Trophoblast cell (in vitro differentiated cells and primary cell): ENCODE measurements at regions not wholly inside any gene's neighbourhood (a gene's known extent, or its start where the extent isn't known, plus 50 kb on each side); places are given as distances from the start of the nearest gene placed in this dataset.
A peak's percentile ranks its signal among the peaks of the same experiment; 100 is the strongest.

Experiments
- DNase-seq, 2 donors: peaks; one replicate each; pipeline ENCODE4 v3.0.0-alpha.2; 2016
- H2AFZ ChIP-seq: 2 replicates; pipeline ENCODE4 v1.6.1; 2013; ENCODE audit warnings: low read length, moderate library complexity, mild to moderate bottlenecking; ENCODE audit not compliant: insufficient read depth, poor library complexity
- H2AK5ac ChIP-seq: 2 replicates; pipeline ENCODE4 v1.6.1; 2013; ENCODE audit warnings: mild to moderate bottlenecking, low read length
- H2BK120ac ChIP-seq: 2 replicates; pipeline ENCODE4 v1.6.1; 2013; ENCODE audit warnings: low read length, mild to moderate bottlenecking, moderate library complexity; ENCODE audit not compliant: insufficient read depth, poor library complexity
- H2BK12ac ChIP-seq: 2 replicates; pipeline ENCODE4 v1.6.1; 2013; ENCODE audit warnings: mild to moderate bottlenecking, low read length, moderate library complexity
- H2BK5ac ChIP-seq: 2 replicates; pipeline ENCODE4 v1.6.1; 2013; ENCODE audit warnings: low read length, low read depth, moderate library complexity, mild to moderate bottlenecking; ENCODE audit not compliant: poor library complexity
- H3K14ac ChIP-seq: 2 replicates; pipeline ENCODE4 v1.6.1; 2013; ENCODE audit warnings: mild to moderate bottlenecking, low read length
- H3K18ac ChIP-seq: 2 replicates; pipeline ENCODE4 v1.6.1; 2013; ENCODE audit warnings: mild to moderate bottlenecking, low read length
- H3K23ac ChIP-seq: 2 replicates; pipeline ENCODE4 v1.6.1; 2013; ENCODE audit warnings: low read length
- H3K27ac ChIP-seq: 2 replicates; pipeline ENCODE4 v1.5.1; 2013; ENCODE audit warnings: low read depth, mild to moderate bottlenecking, inconsistent platforms, low read length, moderate library complexity
- H3K27me3 ChIP-seq: 2 replicates; pipeline ENCODE4 v1.6.1; 2013; ENCODE audit warnings: inconsistent platforms, mild to moderate bottlenecking, low read length, moderate library complexity; ENCODE audit not compliant: insufficient read depth
- H3K36me3 ChIP-seq, 2 experiments: 1 replicate in 1 of 2; 2 replicates in 1 of 2; pipeline ENCODE4 v1.6.1; 2013; ENCODE audit warnings: low read length in 2 of 2, mild to moderate bottlenecking in 2 of 2, moderate library complexity in 1 of 2; ENCODE audit not compliant: insufficient read depth in 2 of 2, control insufficient read depth in 1 of 2
- H3K4ac ChIP-seq: 2 replicates; pipeline ENCODE4 v1.6.1; 2013; ENCODE audit warnings: low read depth, mild to moderate bottlenecking, low read length, moderate library complexity
- H3K4me1 ChIP-seq, 2 experiments: 1 replicate in 1 of 2; 2 replicates in 1 of 2; pipeline ENCODE4 v1.6.1; 2013; ENCODE audit warnings: low read length in 2 of 2, mild to moderate bottlenecking in 2 of 2, moderate library complexity in 1 of 2; ENCODE audit not compliant: insufficient read depth in 2 of 2, control insufficient read depth in 1 of 2
- H3K4me2 ChIP-seq: 2 replicates; pipeline ENCODE4 v1.6.1; 2013; ENCODE audit warnings: inconsistent platforms, mild to moderate bottlenecking, low read length, moderate library complexity
- H3K4me3 ChIP-seq: 2 replicates; pipeline ENCODE4 v1.5.1; 2013; ENCODE audit warnings: mild to moderate bottlenecking, low read depth, low read length, inconsistent platforms
- H3K79me1 ChIP-seq: one replicate; pipeline ENCODE4 v1.6.1; 2013; ENCODE audit warnings: low read length
- H3K79me2 ChIP-seq: 2 replicates; pipeline ENCODE4 v1.6.1; 2013; ENCODE audit warnings: low read length, mild to moderate bottlenecking; ENCODE audit not compliant: control insufficient read depth, insufficient read depth, poor library complexity
- H3K9ac ChIP-seq: 2 replicates; pipeline ENCODE4 v1.6.1; 2013; ENCODE audit warnings: mild to moderate bottlenecking, low read length
- H3K9me3 ChIP-seq: 2 replicates; pipeline ENCODE4 v1.6.1; 2013; ENCODE audit warnings: low read depth, mild to moderate bottlenecking, control low read depth, inconsistent platforms, low read length; ENCODE audit not compliant: insufficient read depth
- H4K12ac ChIP-seq: 2 replicates; pipeline ENCODE4 v1.6.1; 2013; ENCODE audit warnings: low read depth, mild to moderate bottlenecking, low read length, moderate library complexity
- H4K8ac ChIP-seq: 2 replicates; pipeline ENCODE4 v1.6.1; 2013; ENCODE audit warnings: low read depth, mild to moderate bottlenecking, low read length, moderate library complexity
- H4K91ac ChIP-seq: one replicate; pipeline ENCODE4 v1.6.1; 2013; ENCODE audit warnings: low read depth, mild to moderate bottlenecking, low read length, moderate library complexity
- WGBS: extraction: QIAGEN DNeasy Blood & Tissue Kit; methylation state at CpG from one replicate; pipeline ENCODE4 v1.1.7; 2013; ENCODE audit warnings: missing lambda C conversion rate; ENCODE audit not compliant: insufficient read length, insufficient coverage; ENCODE audit errors: extremely low coverage; 5-methylcytosine and 5-hydroxymethylcytosine counted together

GRCh38 chr10:28811639-28812349 is 134.5 kb downstream of the BAMBI start:
- Histone ChIP-seq H3K4me2 (no peak overlapping the region), H4K8ac (no peak overlapping the region)
- no CpG with 5 or more reads among the region's 9 CpGs for WGBS

GRCh38 chr10:28812384-28813372 is 135.4 kb downstream of the BAMBI start:
- no peak overlapping the region for H3K14ac ChIP-seq
- H3K23ac ChIP-seq: no peak overlapping the region
- H3K18ac ChIP-seq: no peak overlapping the region
- no peaks in the 10 kb centered on the region for H3K27me3 ChIP-seq
- no peak overlapping the region for H3K4me2 ChIP-seq
- H4K8ac ChIP-seq: no peak overlapping the region
- no peak overlapping the region for H3K9ac ChIP-seq
- peaks cover 10% of the 10 kb centered on the region for H3K79me1 ChIP-seq
- no peak overlapping the region for H2AK5ac ChIP-seq
- no peak overlapping the region for H2BK12ac ChIP-seq
- no peaks in the 10 kb centered on the region for H3K36me3 ChIP-seq
- H2BK5ac ChIP-seq: no peak overlapping the region
- H3K27ac ChIP-seq: no peak overlapping the region
- H4K12ac ChIP-seq: no peak overlapping the region
- H3K4me1 ChIP-seq: peaks cover 12% of the 10 kb centered on the region in 2 experiments
- no peak overlapping the region for H2BK120ac ChIP-seq
- WGBS: 25% methylated on average over 1 of the region's 11 CpGs
- DNase-seq: no peak
- no peaks in the 10 kb centered on the region for H3K9me3 ChIP-seq
- no peak overlapping the region for H3K4me3 ChIP-seq
- H3K79me2 ChIP-seq: no peaks in the 10 kb centered on the region
- no peak overlapping the region for H3K4ac ChIP-seq
- no peak overlapping the region for H4K91ac ChIP-seq
- no peak overlapping the region for H2AFZ ChIP-seq

More at GRCh38 chr10:28811639-28812349, 134.5 kb downstream of the BAMBI start:
- H3K79me1 ChIP-seq: peaks cover 12% of the 10 kb centered on the region
- no peak overlapping the region for H3K9ac ChIP-seq
- H2BK120ac ChIP-seq: no peak overlapping the region
- no peaks in the 10 kb centered on the region for H3K9me3 ChIP-seq
- peak overlapping the region; percentile 17 for H4K91ac ChIP-seq
- no peak overlapping the region for H4K12ac ChIP-seq
- no peak overlapping the region for H3K18ac ChIP-seq
- H3K36me3 ChIP-seq: no peaks in the 10 kb centered on the region
- H3K14ac ChIP-seq: no peak overlapping the region
- no peak overlapping the region for H3K4me3 ChIP-seq
- H3K4ac ChIP-seq: no peak overlapping the region
- no peaks in the 10 kb centered on the region for H3K27me3 ChIP-seq
- H2AFZ ChIP-seq: no peak overlapping the region
- no peak overlapping the region for H2BK5ac ChIP-seq
- no peaks in the 10 kb centered on the region for H3K79me2 ChIP-seq
- DNase-seq: no peak
- no peak overlapping the region for H3K23ac ChIP-seq
- H3K4me1 ChIP-seq: peaks cover 12 to 16% of the 10 kb centered on the region in 2 experiments
- no peak overlapping the region for H2AK5ac ChIP-seq
- no peak overlapping the region for H2BK12ac ChIP-seq
- H3K27ac ChIP-seq: no peak overlapping the region

GRCh38 chr10:28815681-28816080 is 138.4 kb downstream of the BAMBI start:
- peaks cover 4% of the 10 kb centered on the region for H3K79me1 ChIP-seq
- H2AFZ ChIP-seq: no peak overlapping the region
- no peak overlapping the region for H3K23ac ChIP-seq
- H3K18ac ChIP-seq: no peak overlapping the region
- H3K79me2 ChIP-seq: no peaks in the 10 kb centered on the region
- peak overlapping the region; percentile 24 for H4K91ac ChIP-seq
- no peaks in the 10 kb centered on the region for H3K27me3 ChIP-seq
- no peak overlapping the region for H2AK5ac ChIP-seq
- no peak overlapping the region for H3K27ac ChIP-seq
- no peak overlapping the region for H3K4me2 ChIP-seq
- no peak overlapping the region for H3K4me3 ChIP-seq
- H2BK5ac ChIP-seq: no peak overlapping the region
- WGBS: no CpG with 5 or more reads among the region's 37 CpGs
- no peak overlapping the region for H4K8ac ChIP-seq
- H3K9me3 ChIP-seq: no peaks in the 10 kb centered on the region
- peak overlapping the region; percentile 64 for H2BK12ac ChIP-seq
- no peak for DNase-seq
- H3K14ac ChIP-seq: no peak overlapping the region
- H3K4ac ChIP-seq: no peak overlapping the region
- no peak overlapping the region for H3K9ac ChIP-seq
- no peaks in the 10 kb centered on the region for H3K36me3 ChIP-seq
- peaks cover 2 to 3% of the 10 kb centered on the region in 2 experiments for H3K4me1 ChIP-seq
- H2BK120ac ChIP-seq: no peak overlapping the region
- no peak overlapping the region for H4K12ac ChIP-seq

GRCh38 chr10:28822719-28823464 is 145.6 kb downstream of the BAMBI start:
- Histone ChIP-seq H3K4me3 (no peak overlapping the region), H2AK5ac (no peak overlapping the region), H3K79me2 (no peaks in the 10 kb centered on the region), H3K36me3 (no peaks in the 10 kb centered on the region), H4K8ac (no peak overlapping the region), H3K9me3 (no peaks in the 10 kb centered on the region), H3K79me1 (peaks cover 2% of the 10 kb centered on the region), H3K4me1 (peaks cover 0 to 3% of the 10 kb centered on the region in 2 experiments), H4K91ac (no peak overlapping the region), H3K23ac (no peak overlapping the region), H3K14ac (no peak overlapping the region), H3K4ac (no peak overlapping the region), H4K12ac (no peak overlapping the region), H3K9ac (no peak overlapping the region), H2AFZ (no peak overlapping the region), H2BK12ac (peak overlapping the region; percentile 32), H3K4me2 (no peak overlapping the region), H3K27ac (no peak overlapping the region), H3K18ac (no peak overlapping the region), H3K27me3 (no peaks in the 10 kb centered on the region), H2BK120ac (peak overlapping the region; percentile 27), H2BK5ac (no peak overlapping the region)
- no CpG with 5 or more reads among the region's 12 CpGs for WGBS
- no peak for DNase-seq
